Activated B cell treated with CpG ODN at 0.5 μM for 24 hours (primary cell): ENCODE measurements at regions not wholly inside any gene's neighbourhood (a gene's known extent, or its start where the extent isn't known, plus 50 kb on each side); places are given as distances from the start of the nearest gene placed in this dataset.
"Not testable (repeated sequence)": the region's sequence is repeated elsewhere in the genome, so short reads cannot be mapped to it uniquely, and the experiment has no call there.

Experiments
- ATAC-seq: fragments of 200-7000 bp; cut with Tn5 transposase; one replicate; pipeline ENCODE4 v1.10.0; 2021; ENCODE audit warnings: low read depth, mild to moderate bottlenecking, moderate library complexity
- CTCF ChIA-PET: fragments of 350-600 bp; sonication (Branson Sonifier 250); formaldehyde crosslinking; loops from one replicate; lab custom pipeline; 2021; ENCODE audit warnings: antibody characterized with exemption; lab: Charles Lee
- POLR2A ChIA-PET: fragments of 350-600 bp; sonication (Branson Sonifier 250); formaldehyde crosslinking; loops from one replicate; lab custom pipeline; 2021; ENCODE audit warnings: antibody characterized with exemption; lab: Charles Lee
- DNase-seq: peaks from one replicate; pipeline ENCODE4 v3.0.0; 2022
- H3K27ac Mint-ChIP-seq: one replicate; pipeline ENCODE4 v1.8.0; 2020; ENCODE audit warnings: mixed read lengths
- H3K27me3 Mint-ChIP-seq: one replicate; pipeline ENCODE4 v1.8.0; 2021; ENCODE audit warnings: mixed read lengths
- H3K36me3 Mint-ChIP-seq: one replicate; pipeline ENCODE4 v1.8.0; 2021; ENCODE audit warnings: low read depth, mixed read lengths
- H3K4me1 Mint-ChIP-seq: one replicate; pipeline ENCODE4 v1.8.0; 2021; ENCODE audit warnings: mixed read lengths
- H3K4me3 Mint-ChIP-seq: one replicate; pipeline ENCODE4 v1.8.0; 2020; ENCODE audit warnings: mild to moderate bottlenecking, mixed read lengths
- H3K9me3 Mint-ChIP-seq: one replicate; pipeline ENCODE4 v1.8.0; 2020; ENCODE audit warnings: mixed read lengths
- intact Hi-C: fragments of 100-400 bp; cut with micrococcal nuclease; formaldehyde crosslinking; loops from one replicate; pipeline ENCODE4 v1.15.1; 2024
- TF ChIP-seq, protein P1 (sequence below): fragments of 200-600 bp; IDR thresholded peaks from one replicate; pipeline ENCODE4 v1.8.0; 2022; ENCODE audit warnings: antibody characterized with exemption, mild to moderate bottlenecking

DNA sequence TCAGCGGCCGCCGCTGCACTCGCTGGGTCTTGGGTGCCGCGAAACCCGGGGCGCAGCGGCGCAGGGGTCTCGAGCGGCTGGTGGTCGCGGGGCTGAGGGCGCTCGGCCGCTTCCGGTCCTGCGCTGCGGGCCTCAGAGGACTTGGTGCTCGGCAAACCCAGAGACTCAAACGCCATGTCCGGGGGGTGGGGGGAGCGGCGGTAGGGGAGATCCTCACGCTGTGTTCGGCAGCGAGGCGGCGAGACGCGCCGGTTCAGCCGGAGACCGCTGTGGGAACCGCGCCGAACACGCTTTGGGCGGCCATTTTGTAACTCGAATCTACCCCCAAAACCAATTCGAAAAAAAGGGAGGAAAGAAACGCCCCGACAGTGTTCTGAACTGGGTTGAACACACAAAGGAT lies 317.5 kb upstream of the CDH18 start:
- no peak for ATAC-seq
- H3K4me3 Mint-ChIP-seq, result no peak overlapping the region
- intact Hi-C loops, result no loop called here
- POLR2A ChIA-PET, result no interaction called here
- no peaks in the 10 kb centered on the region for H3K27me3 Mint-ChIP-seq
- TF ChIP-seq, protein P1, sequence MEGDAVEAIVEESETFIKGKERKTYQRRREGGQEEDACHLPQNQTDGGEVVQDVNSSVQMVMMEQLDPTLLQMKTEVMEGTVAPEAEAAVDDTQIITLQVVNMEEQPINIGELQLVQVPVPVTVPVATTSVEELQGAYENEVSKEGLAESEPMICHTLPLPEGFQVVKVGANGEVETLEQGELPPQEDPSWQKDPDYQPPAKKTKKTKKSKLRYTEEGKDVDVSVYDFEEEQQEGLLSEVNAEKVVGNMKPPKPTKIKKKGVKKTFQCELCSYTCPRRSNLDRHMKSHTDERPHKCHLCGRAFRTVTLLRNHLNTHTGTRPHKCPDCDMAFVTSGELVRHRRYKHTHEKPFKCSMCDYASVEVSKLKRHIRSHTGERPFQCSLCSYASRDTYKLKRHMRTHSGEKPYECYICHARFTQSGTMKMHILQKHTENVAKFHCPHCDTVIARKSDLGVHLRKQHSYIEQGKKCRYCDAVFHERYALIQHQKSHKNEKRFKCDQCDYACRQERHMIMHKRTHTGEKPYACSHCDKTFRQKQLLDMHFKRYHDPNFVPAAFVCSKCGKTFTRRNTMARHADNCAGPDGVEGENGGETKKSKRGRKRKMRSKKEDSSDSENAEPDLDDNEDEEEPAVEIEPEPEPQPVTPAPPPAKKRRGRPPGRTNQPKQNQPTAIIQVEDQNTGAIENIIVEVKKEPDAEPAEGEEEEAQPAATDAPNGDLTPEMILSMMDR, result no peak
- H3K4me1 Mint-ChIP-seq, result no peaks in the 10 kb centered on the region
- H3K27ac Mint-ChIP-seq, result no peak overlapping the region
- H3K9me3 Mint-ChIP-seq, result peaks cover 7% of the 10 kb centered on the region
- no peak for DNase-seq
- CTCF ChIA-PET, result no interaction called here
- H3K36me3 Mint-ChIP-seq, result no peaks in the 10 kb centered on the region

DNA sequence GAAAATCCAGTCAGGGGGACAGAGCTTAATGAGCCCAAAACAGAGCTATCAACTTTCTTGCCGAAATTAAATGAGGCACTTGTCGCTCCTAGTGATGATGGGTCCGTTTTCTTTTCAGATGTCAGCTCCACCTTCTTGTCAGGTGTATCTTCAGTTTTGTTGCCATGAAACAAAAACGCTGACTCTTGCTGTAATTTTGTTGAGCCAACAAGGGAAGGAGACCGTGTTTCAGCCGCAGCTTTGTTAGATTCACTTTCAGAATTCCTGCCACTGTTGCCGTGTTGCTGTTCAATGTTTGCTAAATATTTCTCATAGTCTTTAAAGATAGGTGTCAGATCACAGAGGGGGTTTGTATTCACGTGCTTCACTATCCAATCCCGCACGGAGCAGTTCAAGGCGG lies 316.6 kb upstream of the CDH18 start:
- H3K4me1 Mint-ChIP-seq, ATAC-seq, H3K9me3 Mint-ChIP-seq, DNase-seq, H3K4me3 Mint-ChIP-seq, H3K36me3 Mint-ChIP-seq, CTCF ChIA-PET, POLR2A ChIA-PET, H3K27me3 Mint-ChIP-seq, intact Hi-C loops, H3K27ac Mint-ChIP-seq: not testable (repeated sequence)

DNA sequence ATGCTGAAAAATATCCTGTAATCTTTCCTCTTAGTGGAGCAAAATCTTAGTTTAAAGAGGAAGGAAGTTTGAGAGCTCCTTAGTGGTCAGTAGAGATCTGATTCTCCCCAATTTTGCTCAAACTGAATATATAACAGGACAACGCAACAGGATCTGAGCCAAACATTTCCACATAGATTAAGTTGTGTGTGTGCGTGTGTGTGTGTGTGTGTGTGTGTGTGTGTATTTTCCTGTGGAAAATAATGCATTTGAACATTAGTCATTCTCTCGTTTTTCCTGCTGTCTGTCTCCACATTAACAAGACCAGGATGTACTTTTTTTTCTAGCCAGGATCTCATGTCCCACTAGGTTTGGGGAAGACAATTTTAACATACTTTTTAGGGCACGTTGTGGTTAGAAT lies 312.1 kb upstream of the CDH18 start:
- Mint-ChIP-seq H3K27me3 (no peaks in the 10 kb centered on the region), H3K4me3 (no peak overlapping the region), H3K4me1 (no peaks in the 10 kb centered on the region), H3K36me3 (no peaks in the 10 kb centered on the region), H3K27ac (no peak overlapping the region), H3K9me3 (peaks cover 3% of the 10 kb centered on the region)
- TF ChIP-seq, protein P1, result no peak
- DNase-seq (no peak), ATAC-seq (no peak)
- intact Hi-C loops, result no loop called here
- POLR2A ChIA-PET, result no interaction called here
- CTCF ChIA-PET, result no interaction called here

DNA sequence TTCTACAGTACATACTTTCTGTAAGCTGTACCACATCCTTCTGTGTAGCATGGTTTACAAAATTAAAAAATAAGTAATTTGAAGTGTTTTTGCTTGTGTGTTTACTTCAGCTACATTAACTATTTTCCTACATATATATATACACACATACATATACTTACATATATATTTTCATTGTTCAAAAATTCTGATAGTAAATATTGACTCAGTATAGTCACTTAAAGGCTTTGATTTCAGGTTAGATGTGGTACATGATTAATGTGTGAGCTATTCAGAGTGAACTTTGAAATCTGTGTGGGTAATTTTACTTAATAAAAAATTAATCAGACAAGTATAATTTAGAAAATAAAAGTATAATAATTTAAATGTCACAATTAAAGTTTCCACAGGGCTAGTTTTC lies 306.7 kb upstream of the CDH18 start:
- H3K4me3 Mint-ChIP-seq, result no peak overlapping the region
- no peaks in the 10 kb centered on the region for H3K9me3 Mint-ChIP-seq
- TF ChIP-seq, protein P1, result no peak
- ChIA-PET POLR2A (no interaction called here), CTCF (no interaction called here)
- no peaks in the 10 kb centered on the region for H3K4me1 Mint-ChIP-seq
- intact Hi-C loops, result no loop called here
- no peak overlapping the region for H3K27ac Mint-ChIP-seq
- no peaks in the 10 kb centered on the region for H3K27me3 Mint-ChIP-seq
- DNase-seq, result no peak
- H3K36me3 Mint-ChIP-seq, result no peaks in the 10 kb centered on the region
- ATAC-seq, result no peak

DNA sequence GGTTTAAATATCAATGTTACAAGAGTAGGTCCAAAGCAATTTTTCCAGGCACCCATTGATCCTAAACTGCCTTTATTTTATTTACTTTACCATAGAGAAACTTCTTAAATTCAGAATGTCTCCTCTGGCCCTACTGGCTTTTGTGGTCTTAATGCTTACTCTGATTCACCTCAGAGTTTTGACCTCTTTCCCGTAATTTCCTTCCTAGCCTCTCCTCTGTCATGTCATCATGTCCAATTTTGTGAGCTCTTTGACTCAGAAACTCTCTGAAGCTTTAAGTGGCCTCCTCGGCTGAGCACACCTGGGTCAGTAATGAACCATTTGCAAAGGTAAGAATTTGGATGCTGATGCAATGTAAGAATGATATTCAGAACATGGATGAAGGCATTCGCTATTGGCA lies 303.8 kb upstream of the CDH18 start:
- H3K27me3 Mint-ChIP-seq, result no peaks in the 10 kb centered on the region
- CTCF ChIA-PET, result no interaction called here
- TF ChIP-seq, protein P1, result no peak

DNA sequence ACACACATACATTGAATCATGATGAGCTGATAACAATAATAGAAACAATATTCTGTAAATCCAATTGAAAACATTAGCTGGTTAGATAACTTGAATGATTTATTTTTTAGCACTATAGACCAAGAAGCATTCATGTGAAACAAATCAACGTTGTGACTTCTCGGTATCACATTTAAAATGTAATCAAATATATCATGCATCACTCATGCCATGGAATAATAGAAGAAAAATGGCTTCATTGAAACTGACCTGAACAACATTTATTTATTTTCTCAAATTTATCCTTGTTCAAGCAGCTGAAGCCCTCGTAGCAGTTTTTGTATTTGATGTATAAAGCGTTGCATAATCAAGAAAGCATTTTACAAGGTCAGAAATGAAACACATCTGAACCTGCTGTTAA lies 299.6 kb upstream of the CDH18 start:
- TF ChIP-seq, protein P1, result no peak

More for the DNA sequence above, 303.8 kb upstream of the CDH18 start:
- Mint-ChIP-seq H3K9me3 (no peaks in the 10 kb centered on the region), H3K4me1 (no peaks in the 10 kb centered on the region), H3K4me3 (no peak overlapping the region), H3K27ac (no peak overlapping the region), H3K36me3 (no peaks in the 10 kb centered on the region)
- POLR2A ChIA-PET, result no interaction called here
- intact Hi-C loops, result no loop called here
- ATAC-seq (no peak), DNase-seq (no peak)

More for the DNA sequence above, 299.6 kb upstream of the CDH18 start:
- ChIA-PET POLR2A (no interaction called here), CTCF (no interaction called here)
- Mint-ChIP-seq H3K27ac (no peak overlapping the region), H3K36me3 (no peaks in the 10 kb centered on the region), H3K4me1 (no peaks in the 10 kb centered on the region), H3K4me3 (no peak overlapping the region), H3K9me3 (peaks cover 3% of the 10 kb centered on the region), H3K27me3 (no peaks in the 10 kb centered on the region)
- DNase-seq, result no peak
- intact Hi-C loops, result no loop called here
- ATAC-seq, result no peak
